ENCODE measurements at regions not wholly inside any gene's neighbourhood (a gene's known extent, or its start where the extent isn't known, plus 50 kb on each side); places are given as distances from the start of the nearest gene placed in this dataset.
"Not testable (repeated sequence)": the region's sequence is repeated elsewhere in the genome, so short reads cannot be mapped to it uniquely, and the experiment has no call there.

GRCh38 chr12:115296613-115297198, 612.7 kb upstream of the TBX3 start:
- DNase-seq = no peak

GRCh38 chr12:115295886-115296285, 611.9 kb upstream of the TBX3 start:
- DNase-seq = no peak

- no peak for DNase-seq
Observed at GRCh38 chr12:115294453-115295133, 610.6 kb upstream of the TBX3 start.

- DNase-seq = not testable (repeated sequence)
Observed at GRCh38 chr12:115285429-115285828, 601.5 kb upstream of the TBX3 start.

- no peak for DNase-seq
Observed at GRCh38 chr12:115273456-115273855, 589.5 kb upstream of the TBX3 start.

- DNase-seq = no peak
Observed at GRCh38 chr12:115268451-115268850, 584.5 kb upstream of the TBX3 start.

GRCh38 chr12:115267891-115268290, 583.9 kb upstream of the TBX3 start:
- no peak for DNase-seq

- no peak for DNase-seq
Observed at GRCh38 chr12:115267464-115267863, 583.5 kb upstream of the TBX3 start.

- DNase-seq = no peak
Observed at GRCh38 chr12:115264605-115265004, 580.6 kb upstream of the TBX3 start.

GRCh38 chr12:115261691-115262398, 577.9 kb upstream of the TBX3 start:
- DNase-seq = no peak

GRCh38 chr12:115260762-115261675, 577.0 kb upstream of the TBX3 start:
- DNase-seq = no peak

- no peak for DNase-seq
Observed at GRCh38 chr12:115259968-115260747, 576.2 kb upstream of the TBX3 start.

GRCh38 chr12:115257791-115258190, 573.8 kb upstream of the TBX3 start:
- DNase-seq = no peak

GRCh38 chr12:115255962-115256361, 572.0 kb upstream of the TBX3 start:
- no peak for DNase-seq

GRCh38 chr12:115255257-115255656, 571.3 kb upstream of the TBX3 start:
- DNase-seq = no peak

GRCh38 chr12:115253049-115253448, 569.1 kb upstream of the TBX3 start:
- no peak for DNase-seq

- DNase-seq = no peak
Observed at GRCh38 chr12:115251727-115252126, 567.8 kb upstream of the TBX3 start.

GRCh38 chr12:115249671-115250278, 565.8 kb upstream of the TBX3 start:
- no peak for DNase-seq

- no peak for DNase-seq
Observed at GRCh38 chr12:115245020-115245419, 561.0 kb upstream of the TBX3 start.

GRCh38 chr12:115243933-115244628, 560.1 kb upstream of the TBX3 start:
- no peak for DNase-seq

- no peak for DNase-seq
Observed at GRCh38 chr12:115240251-115240650, 556.3 kb upstream of the TBX3 start.

Measured in CD4-positive, alpha-beta T cell treated with Interferon gamma for 1 hour (primary cell).